Thyroid gland (tissue), 4 donors: ENCODE measurements at regions not wholly inside any gene's neighbourhood (a gene's known extent, or its start where the extent isn't known, plus 50 kb on each side); places are given as distances from the start of the nearest gene placed in this dataset.
"Not testable (repeated sequence)": the region's sequence is repeated elsewhere in the genome, so short reads cannot be mapped to it uniquely, and the experiment has no call there.

ENCODE experiments used
- DNase-seq, 2 donors: peaks; one replicate each; pipeline ENCODE4 v3.0.0-alpha.2; 2019
- H3K27ac ChIP-seq, 3 donors: fragments of 200-600 bp; sonication (generic); 1 replicate in 2 of 3; 2 replicates in 1 of 3; pipeline ENCODE4 v1.5.1; 2016 to 2019; ENCODE audit warnings: mild to moderate bottlenecking in 1 of 3, moderate library complexity in 1 of 3
- H3K27me3 ChIP-seq: fragments of 200-600 bp; sonication (generic); one replicate; pipeline ENCODE4 v1.5.1; 2019
- H3K36me3 ChIP-seq, 2 donors: fragments of 200-600 bp; sonication (generic); one replicate each; pipeline ENCODE4 v1.5.1; 2016 to 2019
- H3K4me1 ChIP-seq, 2 donors: fragments of 200-600 bp; sonication (generic); one replicate each; pipeline ENCODE4 v1.5.1; 2017 to 2019
- H3K4me3 ChIP-seq, 3 donors: fragments of 200-600 bp; sonication (generic); replicated peaks in 1 of 3; 1 replicate in 2 of 3; 2 replicates in 1 of 3; pipeline ENCODE4 v1.5.1; 2016; ENCODE audit warnings: mild to moderate bottlenecking in 1 of 3
- H3K9me3 ChIP-seq: fragments of 200-600 bp; sonication (generic); one replicate; pipeline ENCODE4 v1.5.1; 2017
- POLR2A ChIP-seq, 2 donors: fragments of 450-650 bp; IDR thresholded peaks; one replicate each; pipeline ENCODE4 v1.6.1; 2017; ENCODE audit warnings: antibody characterized with exemption in 2 of 2, mild to moderate bottlenecking in 2 of 2, moderate library complexity in 1 of 2
- WGBS, 2 donors: methylation state at CpG; one replicate each; pipeline ENCODE4 v1.1.5; 2017; 5-methylcytosine and 5-hydroxymethylcytosine counted together
- intact Hi-C: fragments of 100-400 bp; cut with DNase I; formaldehyde crosslinking; loops from one replicate; pipeline ENCODE4 v1.15.1; 2023
- TF ChIP-seq, protein P1 (sequence below), 6 experiments: fragments of 200-600 bp in 3 of 6; fragments of 450-650 bp in 3 of 6; sonication (generic) in 3 of 6; IDR thresholded peaks; one replicate each; pipeline ENCODE4 v1.5.1; 2016 to 2019; ENCODE audit warnings: antibody characterized with exemption in 6 of 6, mild to moderate bottlenecking in 2 of 6, inconsistent platforms in 1 of 6, moderate library complexity in 1 of 6

GRCh38 chr2:131633405-131633804, 105.7 kb downstream of the CCDC74A start:
- H3K4me1 ChIP-seq, H3K36me3 ChIP-seq, intact Hi-C loops, H3K4me3 ChIP-seq, H3K9me3 ChIP-seq, H3K27me3 ChIP-seq, DNase-seq, H3K27ac ChIP-seq: not testable (repeated sequence)
- 74 to 97% methylated on average over 3 to 6 of the region's 8 CpGs for WGBS, 2 donors

DNA sequence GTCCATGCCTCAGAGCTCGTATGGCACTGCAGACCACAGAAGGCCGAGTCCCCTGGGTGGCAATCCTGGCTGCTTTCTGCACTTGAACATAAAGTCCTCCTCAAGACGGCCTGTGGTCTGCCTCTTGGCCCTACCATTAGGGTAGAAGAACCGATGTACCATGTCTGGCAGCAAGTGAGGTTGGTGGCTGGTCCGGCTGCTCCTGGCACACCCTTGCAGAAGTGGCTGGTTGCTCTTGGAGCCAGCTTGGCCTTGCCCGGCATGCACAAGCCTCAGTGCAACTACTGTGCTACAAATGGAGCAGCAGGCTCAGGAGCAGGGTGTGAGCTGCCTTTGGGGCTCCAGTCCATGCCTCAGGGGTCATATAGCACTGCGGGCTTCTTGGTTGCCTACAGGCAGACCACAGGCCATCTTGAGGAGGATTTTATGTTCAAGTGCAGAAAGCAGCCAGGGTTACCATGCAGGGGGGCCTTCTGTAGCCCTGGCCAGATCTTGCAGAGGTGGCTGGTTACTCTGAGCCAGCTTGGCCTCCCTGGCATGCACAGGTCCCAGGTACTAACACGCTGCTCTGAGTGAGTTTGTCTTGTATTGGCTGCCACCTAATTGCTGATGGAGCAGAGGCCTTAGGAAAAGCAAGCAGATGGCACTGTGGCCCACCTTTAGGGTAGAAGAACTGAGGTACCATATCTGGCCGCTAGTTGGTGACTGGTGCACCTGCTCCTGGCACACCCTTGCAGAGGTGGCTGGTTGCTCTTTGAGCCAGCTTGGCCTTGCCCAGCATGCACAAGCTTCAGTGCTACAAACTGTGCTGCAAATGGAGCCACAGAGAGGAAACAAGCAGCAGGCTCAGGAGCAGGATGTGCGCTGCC, 106.4 kb downstream of the CCDC74A start:
- intact Hi-C loops, H3K4me1 ChIP-seq, H3K4me3 ChIP-seq, H3K27ac ChIP-seq, H3K36me3 ChIP-seq, H3K27me3 ChIP-seq, H3K9me3 ChIP-seq, DNase-seq: not testable (repeated sequence)
- WGBS, 2 donors: 85 to 93% methylated on average over 6 to 7 of the region's 10 CpGs

DNA sequence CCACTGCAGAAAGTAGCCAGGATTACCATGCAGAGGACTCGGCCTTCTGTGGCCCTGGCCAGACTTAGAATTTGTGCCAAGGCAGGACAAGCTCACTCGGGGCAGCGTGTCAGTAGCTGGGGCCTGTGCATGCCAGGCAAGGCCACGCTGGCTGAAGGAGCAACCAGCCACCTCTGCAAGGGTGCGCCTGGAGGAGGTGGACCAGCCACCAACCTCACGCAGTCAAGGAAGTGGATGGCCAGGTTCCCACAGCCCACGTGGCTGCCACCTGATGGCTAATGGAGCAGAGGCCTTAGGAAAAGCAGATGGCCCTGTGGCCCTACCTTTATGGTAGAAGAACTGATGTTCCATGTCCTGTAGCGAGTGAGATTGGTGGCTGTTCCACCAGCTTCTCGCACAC, 107.9 kb downstream of the CCDC74A start:
- Histone ChIP-seq H3K27me3 (no peaks in the 10 kb centered on the region), H3K9me3 (no peaks in the 10 kb centered on the region), H3K36me3 (no peaks in the 10 kb centered on the region), H3K4me1 (no peaks in the 10 kb centered on the region), H3K4me3 (no peak overlapping the region), H3K27ac (no peak overlapping the region)
- no peak for TF ChIP-seq POLR2A (IDR thresholded peaks at IDR 0.05)
- TF ChIP-seq, protein P1, sequence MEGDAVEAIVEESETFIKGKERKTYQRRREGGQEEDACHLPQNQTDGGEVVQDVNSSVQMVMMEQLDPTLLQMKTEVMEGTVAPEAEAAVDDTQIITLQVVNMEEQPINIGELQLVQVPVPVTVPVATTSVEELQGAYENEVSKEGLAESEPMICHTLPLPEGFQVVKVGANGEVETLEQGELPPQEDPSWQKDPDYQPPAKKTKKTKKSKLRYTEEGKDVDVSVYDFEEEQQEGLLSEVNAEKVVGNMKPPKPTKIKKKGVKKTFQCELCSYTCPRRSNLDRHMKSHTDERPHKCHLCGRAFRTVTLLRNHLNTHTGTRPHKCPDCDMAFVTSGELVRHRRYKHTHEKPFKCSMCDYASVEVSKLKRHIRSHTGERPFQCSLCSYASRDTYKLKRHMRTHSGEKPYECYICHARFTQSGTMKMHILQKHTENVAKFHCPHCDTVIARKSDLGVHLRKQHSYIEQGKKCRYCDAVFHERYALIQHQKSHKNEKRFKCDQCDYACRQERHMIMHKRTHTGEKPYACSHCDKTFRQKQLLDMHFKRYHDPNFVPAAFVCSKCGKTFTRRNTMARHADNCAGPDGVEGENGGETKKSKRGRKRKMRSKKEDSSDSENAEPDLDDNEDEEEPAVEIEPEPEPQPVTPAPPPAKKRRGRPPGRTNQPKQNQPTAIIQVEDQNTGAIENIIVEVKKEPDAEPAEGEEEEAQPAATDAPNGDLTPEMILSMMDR (IDR thresholded peaks at IDR 0.05): no peak
- whole genome bisulfite sequencing, 2 donors: 87 to 100% methylated on average over 3 to 6 of the region's 9 CpGs
- intact Hi-C loops: no loop called here
- no peak for DNase-seq

DNA sequence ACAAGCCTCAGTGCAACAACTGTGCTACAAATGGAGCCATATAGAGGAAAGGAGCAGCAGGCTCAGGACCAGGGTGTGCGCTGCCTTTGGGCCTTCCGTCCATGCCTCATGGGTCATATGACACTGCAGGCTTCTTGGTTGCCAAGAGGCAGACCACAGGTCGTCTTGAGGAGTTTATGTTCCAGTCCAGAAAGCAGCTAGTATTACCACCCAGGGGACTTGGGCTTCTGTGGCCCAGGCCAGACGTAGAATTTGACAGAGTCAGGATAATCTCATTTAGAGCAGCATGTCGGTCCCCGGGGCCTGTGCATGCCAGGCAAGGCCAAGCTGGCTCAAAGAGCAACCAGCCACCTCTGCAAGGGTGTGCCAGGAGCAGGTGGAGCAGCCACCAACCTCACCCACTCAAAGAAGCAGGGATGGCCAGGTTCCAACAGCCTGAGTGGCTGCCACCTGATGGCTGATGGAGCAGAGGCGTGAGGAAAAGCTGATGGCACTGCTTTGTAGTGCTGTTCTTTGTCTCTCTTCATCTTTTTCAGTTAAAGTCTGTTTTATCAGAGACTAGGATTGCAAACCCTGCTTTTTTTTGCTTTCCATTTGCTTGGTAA, 109.1 kb downstream of the CCDC74A start:
- intact Hi-C loops, H3K4me1 ChIP-seq: not testable (repeated sequence)
- 44 to 48% methylated on average over 4 to 7 of the region's 7 CpGs for WGBS, 2 donors

DNA sequence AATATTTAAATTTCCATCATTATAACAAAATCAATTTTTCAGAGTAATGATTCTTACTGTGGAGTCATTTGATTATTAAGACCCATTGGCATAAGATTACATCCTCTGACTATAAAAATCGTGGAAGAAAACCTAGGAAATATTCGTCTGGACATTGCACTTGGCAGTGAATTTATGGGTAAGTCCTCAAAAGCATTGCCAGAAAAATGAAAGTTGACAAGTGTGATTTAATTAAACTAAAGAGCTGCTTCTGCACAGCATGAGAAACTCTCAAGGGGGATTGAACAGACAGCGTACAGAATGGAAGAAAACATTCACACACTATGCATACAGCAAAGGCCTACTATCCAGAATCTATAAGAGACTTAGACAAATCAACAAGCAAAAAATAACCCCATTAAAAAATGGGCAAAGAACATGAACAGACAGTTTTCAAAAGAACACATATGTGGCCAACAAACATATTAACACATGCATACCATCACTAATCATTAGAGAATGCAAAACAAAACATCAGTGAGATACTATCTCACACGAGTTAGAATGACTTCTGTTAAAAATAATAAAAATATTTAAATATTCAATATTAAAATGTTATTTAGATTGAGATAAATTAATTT, 111.4 kb downstream of the CCDC74A start:
- DNase-seq, H3K27me3 ChIP-seq, H3K27ac ChIP-seq, intact Hi-C loops, H3K4me3 ChIP-seq, H3K4me1 ChIP-seq, H3K36me3 ChIP-seq, H3K9me3 ChIP-seq: not testable (repeated sequence)
- 75 to 88% methylated on average over 4 of the region's 4 CpGs for WGBS, 2 donors

More for the DNA sequence above, 109.1 kb downstream of the CCDC74A start:
- H3K4me3 ChIP-seq, H3K27ac ChIP-seq, H3K36me3 ChIP-seq, H3K9me3 ChIP-seq, H3K27me3 ChIP-seq: not testable (repeated sequence)
- peak; percentile 75 to 82 for DNase-seq

GRCh38 chr2:131641414-131642206, 113.9 kb downstream of the CCDC74A start:
- intact Hi-C loops: no loop called here
- Histone ChIP-seq H3K4me1 (no peaks in the 10 kb centered on the region), H3K9me3 (no peaks in the 10 kb centered on the region), H3K4me3 (no peak overlapping the region), H3K27me3 (no peaks in the 10 kb centered on the region), H3K27ac (no peak overlapping the region), H3K36me3 (no peaks in the 10 kb centered on the region)
- TF ChIP-seq, protein P1 (IDR thresholded peaks at IDR 0.05): no peak
- no peak for TF ChIP-seq POLR2A (IDR thresholded peaks at IDR 0.05)
- 60 to 61% methylated on average over 3 of the region's 3 CpGs for WGBS, 2 donors
- DNase-seq: no peak

DNA sequence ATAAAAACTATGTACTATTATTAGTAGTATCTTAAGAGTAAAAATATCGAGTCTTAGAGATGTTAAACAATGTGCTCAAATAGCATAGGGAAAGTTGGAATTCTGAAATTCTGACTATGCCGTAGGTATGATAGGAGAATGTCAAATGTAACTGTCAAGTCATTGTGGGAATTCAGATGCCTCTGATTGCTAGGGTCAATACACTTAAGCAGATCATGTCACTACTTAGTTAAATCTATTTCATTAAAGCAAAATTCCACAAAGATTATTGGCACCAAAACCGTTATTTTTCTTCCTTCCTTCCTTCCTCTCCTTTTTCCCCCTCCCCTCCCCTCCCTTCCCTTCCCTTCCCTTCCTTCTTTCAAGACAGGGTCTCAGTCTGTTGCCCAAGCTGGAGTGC, 115.5 kb downstream of the CCDC74A start:
- 72 to 83% methylated on average over 3 of the region's 3 CpGs for WGBS, 2 donors
- H3K4me1 ChIP-seq, intact Hi-C loops, H3K36me3 ChIP-seq, H3K27me3 ChIP-seq, DNase-seq, H3K9me3 ChIP-seq, H3K27ac ChIP-seq, H3K4me3 ChIP-seq: not testable (repeated sequence)
